ENCODE measurements at regions not wholly inside any gene's neighbourhood (a gene's known extent, or its start where the extent isn't known, plus 50 kb on each side); places are given as distances from the start of the nearest gene placed in this dataset.

- Mint-ChIP-seq H3K27ac (ENCODE audit: unreplicated experiment) (no peak overlapping the region), H3K36me3 (ENCODE audit: insufficient read depth, unreplicated experiment) (no peaks in the 10 kb centered on the region), H3K4me3 (ENCODE audit: unreplicated experiment) (no peak overlapping the region), H3K4me1 (ENCODE audit: low read depth, unreplicated experiment) (no peaks in the 10 kb centered on the region), H3K27me3 (ENCODE audit: insufficient read depth, unreplicated experiment) (no peaks in the 10 kb centered on the region), H3K9me3 (ENCODE audit: unreplicated experiment) (no peaks in the 10 kb centered on the region)
- CTCF ChIA-PET: no interaction called here
- no peak for TF ChIP-seq CTCF (IDR thresholded peaks at IDR 0.05; ENCODE audit: insufficient read depth in 1 of 2, low read depth in 1 of 2, low read length in 1 of 2, severe bottlenecking in 1 of 2, unreplicated experiment in 1 of 2)
- no peaks in the 10 kb centered on the region for H3K4me1 ChIP-seq
- no peak overlapping the region for H3K4me3 ChIP-seq (ENCODE audit: low read depth, low read length)
- POLR2A ChIA-PET: no interaction called here
- H3K36me3 ChIP-seq (ENCODE audit: control insufficient read depth, insufficient read depth, low read length): no peaks in the 10 kb centered on the region
- no peak for DNase-seq
- BruUV-seq (replicated peaks): no TSS peak
- no peaks in the 10 kb centered on the region for H3K9me3 ChIP-seq
- H3K27me3 ChIP-seq (replicated peaks; ENCODE audit: control insufficient read depth, insufficient read depth, low read length): no peaks in the 10 kb centered on the region
- intact Hi-C loops (cut with micrococcal nuclease; ENCODE audit: unreplicated experiment): no loop called here
Observed at GRCh38 chr3:76410762-76411281, 625.5 kb upstream of the ZNF717 start.

- intact Hi-C loops (cut with micrococcal nuclease; ENCODE audit: unreplicated experiment): no loop called here
- no peak for TF ChIP-seq CTCF (IDR thresholded peaks at IDR 0.05; ENCODE audit: insufficient read depth in 1 of 2, low read depth in 1 of 2, low read length in 1 of 2, severe bottlenecking in 1 of 2, unreplicated experiment in 1 of 2)
- Histone ChIP-seq H3K27me3 (replicated peaks; ENCODE audit: control insufficient read depth, insufficient read depth, low read length) (no peaks in the 10 kb centered on the region), H3K4me1 (no peaks in the 10 kb centered on the region), H3K9me3 (no peaks in the 10 kb centered on the region), H3K36me3 (ENCODE audit: control insufficient read depth, insufficient read depth, low read length) (no peaks in the 10 kb centered on the region), H3K4me3 (ENCODE audit: low read depth, low read length) (no peak overlapping the region)
- no peak overlapping the region for H3K4me3 Mint-ChIP-seq (ENCODE audit: unreplicated experiment)
- ChIA-PET CTCF (no interaction called here), POLR2A (interaction anchor here (0.6 kb wide), 1 partner anchor 203 kb away, joined by 3 read pairs; no protein-coding TSS in a partner anchor)
- no peaks in the 10 kb centered on the region for H3K27me3 Mint-ChIP-seq (ENCODE audit: insufficient read depth, unreplicated experiment)
- DNase-seq: no peak
- no peaks in the 10 kb centered on the region for H3K36me3 Mint-ChIP-seq (ENCODE audit: insufficient read depth, unreplicated experiment)
- no peaks in the 10 kb centered on the region for H3K4me1 Mint-ChIP-seq (ENCODE audit: low read depth, unreplicated experiment)
- no peaks in the 10 kb centered on the region for H3K9me3 Mint-ChIP-seq (ENCODE audit: unreplicated experiment)
- H3K27ac Mint-ChIP-seq (ENCODE audit: unreplicated experiment): no peak overlapping the region
- no TSS peak for BruUV-seq (replicated peaks)
Observed at GRCh38 chr3:76415384-76415783, 624.5 kb upstream of the ROBO2 start.

- H3K4me3 Mint-ChIP-seq (ENCODE audit: unreplicated experiment): no peak overlapping the region
- Histone ChIP-seq H3K36me3 (ENCODE audit: control insufficient read depth, insufficient read depth, low read length) (no peaks in the 10 kb centered on the region), H3K4me1 (no peaks in the 10 kb centered on the region), H3K4me3 (ENCODE audit: low read depth, low read length) (no peak overlapping the region), H3K9me3 (no peaks in the 10 kb centered on the region), H3K27me3 (replicated peaks; ENCODE audit: control insufficient read depth, insufficient read depth, low read length) (no peaks in the 10 kb centered on the region)
- no peak overlapping the region for H3K27ac Mint-ChIP-seq (ENCODE audit: unreplicated experiment)
- no peak for TF ChIP-seq CTCF (IDR thresholded peaks at IDR 0.05; ENCODE audit: insufficient read depth in 1 of 2, low read depth in 1 of 2, low read length in 1 of 2, severe bottlenecking in 1 of 2, unreplicated experiment in 1 of 2)
- H3K27me3 Mint-ChIP-seq (ENCODE audit: insufficient read depth, unreplicated experiment): peaks cover 4% of the 10 kb centered on the region
- no peaks in the 10 kb centered on the region for H3K9me3 Mint-ChIP-seq (ENCODE audit: unreplicated experiment)
- POLR2A ChIA-PET: no interaction called here
- no peak for DNase-seq
- intact Hi-C loops (cut with micrococcal nuclease; ENCODE audit: unreplicated experiment): no loop called here
- CTCF ChIA-PET: no interaction called here
- no peaks in the 10 kb centered on the region for H3K36me3 Mint-ChIP-seq (ENCODE audit: insufficient read depth, unreplicated experiment)
- no peaks in the 10 kb centered on the region for H3K4me1 Mint-ChIP-seq (ENCODE audit: low read depth, unreplicated experiment)
- no TSS peak for BruUV-seq (replicated peaks)
Observed at GRCh38 chr3:76429581-76430177, 610.2 kb upstream of the ROBO2 start.

All from Caco-2 (cell line).